SW480 (cell line): ENCODE measurements at regions not wholly inside any gene's neighbourhood (a gene's known extent, or its start where the extent isn't known, plus 50 kb on each side); places are given as distances from the start of the nearest gene placed in this dataset.
"Not testable (repeated sequence)": the region's sequence is repeated elsewhere in the genome, so short reads cannot be mapped to it uniquely, and the experiment has no call there.

Source experiments
- DNase-seq: peaks from one replicate; pipeline ENCODE4 v3.0.0-alpha.2; 2016; ENCODE audit warnings: low spot score

- DNase-seq = no peak
Measured at GRCh38 chr11:119586181-119586580, 142.8 kb downstream of the NECTIN1 start.

GRCh38 chr11:119585043-119585781 lies 143.8 kb downstream of the NECTIN1 start:
- peak; percentile 31 for DNase-seq

GRCh38 chr11:119584193-119585042 lies 144.6 kb downstream of the NECTIN1 start:
- DNase-seq = peak; percentile 77

- no peak for DNase-seq
Measured at GRCh38 chr11:119583585-119583984, 145.4 kb downstream of the NECTIN1 start.

GRCh38 chr11:119581396-119581795 lies 147.6 kb downstream of the NECTIN1 start:
- not testable (repeated sequence) for DNase-seq

GRCh38 chr11:119580751-119581150 lies 148.2 kb downstream of the NECTIN1 start:
- no peak for DNase-seq

- no peak for DNase-seq
Measured at GRCh38 chr11:119580081-119580480, 148.9 kb downstream of the NECTIN1 start.

GRCh38 chr11:119578521-119579191 lies 150.3 kb downstream of the NECTIN1 start:
- no peak for DNase-seq

GRCh38 chr11:119573858-119574257 lies 150.9 kb upstream of the THY1 start:
- DNase-seq = no peak

- DNase-seq = peak; percentile 44
Measured at GRCh38 chr11:119572481-119573424, 149.8 kb upstream of the THY1 start.

GRCh38 chr11:119571311-119571710 lies 148.3 kb upstream of the THY1 start:
- no peak for DNase-seq

- DNase-seq = peak; percentile 48
Measured at GRCh38 chr11:119567688-119568582, 145.0 kb upstream of the THY1 start.

- no peak for DNase-seq
Measured at GRCh38 chr11:119566319-119566718, 143.3 kb upstream of the THY1 start.

GRCh38 chr11:119565693-119566092 lies 142.7 kb upstream of the THY1 start:
- not testable (repeated sequence) for DNase-seq

GRCh38 chr11:119560961-119561360 lies 138.0 kb upstream of the THY1 start:
- no peak for DNase-seq

GRCh38 chr11:119560291-119560690 lies 137.3 kb upstream of the THY1 start:
- no peak for DNase-seq

- no peak for DNase-seq
Measured at GRCh38 chr11:119552106-119552485, 129.1 kb upstream of the THY1 start.

GRCh38 chr11:119551420-119552105 lies 128.6 kb upstream of the THY1 start:
- DNase-seq = no peak

GRCh38 chr11:119550053-119550752 lies 127.2 kb upstream of the THY1 start:
- DNase-seq = no peak
